GM18499 (cell line): ENCODE measurements at regions not wholly inside any gene's neighbourhood (a gene's known extent, or its start where the extent isn't known, plus 50 kb on each side); places are given as distances from the start of the nearest gene placed in this dataset.

Experiments used
- ATAC-seq: cut with Tn5 transposase; IDR thresholded peaks from one replicate; pipeline ENCODE4 v1.9.1; 2021; ENCODE audit warnings: moderate number of reproducible peaks; ENCODE audit not compliant: insufficient read depth, unreplicated experiment

DNA sequence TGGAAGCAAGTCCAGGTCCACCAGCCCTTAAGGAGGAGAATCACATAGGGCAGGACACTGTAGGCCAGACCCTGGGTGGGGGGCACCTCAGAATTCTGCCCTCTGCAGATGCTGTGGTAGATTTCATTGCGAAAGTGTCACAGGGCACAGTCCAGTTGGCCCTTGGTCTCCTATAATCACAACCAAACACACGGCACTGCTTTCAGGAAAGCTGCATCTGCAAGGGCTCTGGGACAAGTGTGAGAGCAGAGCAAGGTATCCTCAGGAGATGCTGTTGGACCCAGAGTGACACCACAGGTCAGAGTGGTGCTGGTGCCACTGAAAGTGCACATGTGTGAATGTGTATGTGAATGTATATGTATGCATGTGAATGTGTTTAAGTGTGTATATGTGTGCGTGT lies 88.6 kb upstream of the MBNL2 start:
- ATAC-seq: no peak

- no peak for ATAC-seq
These were observed 88.2 kb upstream of the MBNL2 start for GRCh38 chr13:97133955-97134354.

GRCh38 chr13:97134364-97135095 lies 87.6 kb upstream of the MBNL2 start:
- ATAC-seq: no peak

GRCh38 chr13:97135883-97136282 lies 86.2 kb upstream of the MBNL2 start:
- ATAC-seq: no peak

- ATAC-seq: no peak
These were observed 85.7 kb upstream of the MBNL2 start for GRCh38 chr13:97136418-97136817.

DNA sequence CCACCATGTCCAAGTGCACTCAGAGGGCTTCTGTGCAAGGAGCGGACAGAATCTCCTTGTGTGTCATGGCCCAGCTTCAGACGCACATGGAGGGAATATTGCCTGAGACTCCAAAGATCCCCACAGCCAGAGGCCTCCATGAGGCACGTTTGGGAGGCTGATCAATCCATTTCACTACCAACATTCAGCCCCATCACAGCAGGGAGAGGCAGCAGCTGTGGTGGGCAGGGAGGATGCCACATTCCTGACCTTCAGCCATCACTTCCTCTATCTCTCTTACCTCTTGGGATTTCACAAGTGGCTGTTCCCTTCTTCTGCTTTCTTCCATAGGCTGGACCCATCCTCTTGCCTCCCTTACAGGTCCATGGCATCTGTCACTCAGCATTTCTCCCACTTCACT lies 82.4 kb upstream of the MBNL2 start:
- ATAC-seq: no peak

- ATAC-seq: no peak
These were observed 82.0 kb upstream of the MBNL2 start for GRCh38 chr13:97140131-97140530.

- no peak for ATAC-seq
These were observed 81.5 kb upstream of the MBNL2 start for GRCh38 chr13:97140611-97141010.

- ATAC-seq: no peak
These were observed 81.0 kb upstream of the MBNL2 start for GRCh38 chr13:97141097-97141496.

- ATAC-seq: peak; percentile 97
These were observed 80.5 kb upstream of the MBNL2 start for GRCh38 chr13:97141564-97142005.

GRCh38 chr13:97142452-97142851 lies 79.7 kb upstream of the MBNL2 start:
- peak; percentile 36 for ATAC-seq

- no peak for ATAC-seq
These were observed 77.1 kb upstream of the MBNL2 start for GRCh38 chr13:97145057-97145456.

- no peak for ATAC-seq
These were observed 73.2 kb upstream of the MBNL2 start for GRCh38 chr13:97148894-97149293.

GRCh38 chr13:97160421-97160820 lies 61.7 kb upstream of the MBNL2 start:
- ATAC-seq: no peak

DNA sequence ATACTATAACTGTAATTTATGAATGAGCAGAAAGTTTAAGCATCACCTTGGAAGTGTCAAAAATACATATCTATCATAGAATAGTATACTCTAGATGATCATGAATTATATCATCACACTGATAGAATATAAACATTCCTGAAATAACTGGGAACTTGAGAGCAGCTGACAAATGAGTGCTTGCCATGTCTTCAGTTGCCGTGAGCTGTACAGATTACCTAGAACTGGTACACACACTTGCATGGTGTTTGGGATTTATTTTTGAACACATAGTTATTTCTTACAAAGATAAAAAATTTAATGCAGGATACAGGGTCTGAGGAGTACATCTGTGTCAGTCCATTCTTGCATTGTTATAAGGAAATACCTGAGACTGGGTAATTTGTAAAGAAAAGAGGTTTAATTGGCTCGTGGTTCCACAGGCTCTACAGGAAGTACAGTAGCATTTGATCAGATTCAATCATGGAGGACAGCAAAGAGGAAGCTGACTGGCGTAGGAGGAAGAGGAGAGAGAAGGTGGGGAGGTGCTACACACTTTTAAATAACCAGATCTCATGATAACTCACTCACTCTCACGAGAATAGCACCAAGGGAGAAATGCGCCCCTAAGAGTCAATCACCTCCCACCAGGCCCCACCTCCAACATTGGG lies 60.4 kb upstream of the MBNL2 start:
- ATAC-seq: no peak

DNA sequence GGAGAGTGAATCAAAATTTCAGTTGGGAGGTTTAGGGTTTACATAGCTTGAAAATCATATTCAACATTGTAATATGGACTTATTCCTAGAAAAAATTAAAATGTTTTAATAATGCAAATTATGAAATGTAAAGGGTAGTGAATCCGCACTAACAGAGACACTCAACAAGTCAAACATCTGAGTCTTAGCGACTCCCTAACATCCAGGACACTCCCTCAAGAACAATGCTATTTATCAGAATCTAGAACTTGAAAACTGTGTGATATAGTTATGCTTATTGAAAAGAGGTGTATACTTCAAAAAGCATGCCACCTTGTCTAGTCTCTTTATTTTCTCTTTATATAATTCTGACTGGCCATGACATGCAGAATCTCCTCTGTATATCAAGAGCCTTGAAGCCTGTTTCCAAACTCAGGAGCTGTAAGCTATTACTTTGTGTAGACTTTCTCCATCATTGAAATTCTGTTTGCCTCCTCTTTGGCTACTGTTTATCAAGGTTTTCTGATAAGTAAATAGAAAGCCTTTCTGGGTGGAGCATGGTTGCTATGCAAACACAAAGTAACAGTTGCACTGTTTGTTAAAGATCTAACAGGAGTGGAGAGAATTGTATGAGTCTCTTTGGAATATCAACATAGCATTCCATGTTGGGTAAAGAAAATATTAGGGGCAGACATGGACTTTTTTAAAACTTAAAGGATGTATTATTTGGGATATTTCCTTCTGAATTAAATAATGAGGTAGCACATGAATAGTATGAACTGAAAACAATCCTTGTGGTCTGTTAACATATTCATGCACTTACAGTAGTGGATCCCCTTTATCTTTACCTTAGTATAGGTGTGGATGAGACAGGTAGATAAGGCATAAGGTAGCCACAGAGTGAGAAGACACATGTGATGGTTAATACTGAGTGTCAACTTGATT lies 56.4 kb upstream of the MBNL2 start:
- no peak for ATAC-seq

DNA sequence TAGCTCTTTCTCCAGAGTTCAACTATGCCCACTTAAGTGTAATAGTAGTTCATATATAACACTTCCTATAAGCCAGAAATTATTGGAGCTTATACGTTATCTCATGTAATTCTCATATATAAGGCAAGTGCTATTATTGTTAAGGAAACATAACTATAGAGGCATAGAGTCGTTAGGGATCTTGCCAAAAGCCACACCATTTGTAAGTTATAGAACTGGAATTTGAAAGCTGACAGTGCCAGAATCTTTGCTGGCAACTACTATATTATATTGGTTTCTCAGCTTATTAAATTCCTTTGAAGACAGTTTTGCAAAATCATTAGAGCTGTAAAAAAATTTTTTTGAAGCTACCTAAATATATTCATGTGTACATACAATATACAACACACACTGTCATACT lies 51.0 kb upstream of the MBNL2 start:
- ATAC-seq: no peak
